ENCODE measurements at regions not wholly inside any gene's neighbourhood (a gene's known extent, or its start where the extent isn't known, plus 50 kb on each side); places are given as distances from the start of the nearest gene placed in this dataset.
A peak's percentile ranks its signal among the peaks of the same experiment; 100 is the strongest.
"Not testable (repeated sequence)": the region's sequence is repeated elsewhere in the genome, so short reads cannot be mapped to it uniquely, and the experiment has no call there.

- no peak for DNase-seq (ENCODE audit: insufficient read length, low spot score)
- no peak for FAIRE-seq
Observed at GRCh38 chr4:10856271-10856782, 171.8 kb upstream of the CLNK start.

- no peak for DNase-seq (ENCODE audit: insufficient read length, low spot score)
- FAIRE-seq = no peak
Observed at GRCh38 chr4:10853196-10853595, 168.6 kb upstream of the CLNK start.

GRCh38 chr4:10841697-10842096, 157.1 kb upstream of the CLNK start:
- FAIRE-seq = no peak
- DNase-seq (ENCODE audit: insufficient read length, low spot score) = no peak

GRCh38 chr4:10837151-10837550, 152.6 kb upstream of the CLNK start:
- no peak for DNase-seq (ENCODE audit: insufficient read length, low spot score)
- no peak for FAIRE-seq

GRCh38 chr4:10832806-10833628, 148.4 kb upstream of the CLNK start:
- DNase-seq (ENCODE audit: insufficient read length, low spot score) = no peak
- peak; percentile 28 for FAIRE-seq

GRCh38 chr4:10831727-10832408, 147.3 kb upstream of the CLNK start:
- DNase-seq (ENCODE audit: insufficient read length, low spot score) = no peak
- no peak for FAIRE-seq

GRCh38 chr4:10828918-10829538, 144.5 kb upstream of the CLNK start:
- not testable (repeated sequence) for FAIRE-seq; DNase-seq (ENCODE audit: insufficient read length, low spot score)

GRCh38 chr4:10821826-10822225, 137.3 kb upstream of the CLNK start:
- FAIRE-seq = no peak
- DNase-seq (ENCODE audit: insufficient read length, low spot score) = no peak

GRCh38 chr4:10816571-10816970, 132.0 kb upstream of the CLNK start:
- FAIRE-seq = no peak

GRCh38 chr4:10811991-10812390, 127.4 kb upstream of the CLNK start:
- FAIRE-seq = no peak

More at GRCh38 chr4:10816571-10816970, 132.0 kb upstream of the CLNK start:
- no peak for DNase-seq (ENCODE audit: insufficient read length, low spot score)

GRCh38 chr4:10810411-10810810, 125.8 kb upstream of the CLNK start:
- FAIRE-seq = no peak

More at GRCh38 chr4:10811991-10812390, 127.4 kb upstream of the CLNK start:
- DNase-seq (ENCODE audit: insufficient read length, low spot score) = no peak

GRCh38 chr4:10809905-10810304, 125.3 kb upstream of the CLNK start:
- DNase-seq (ENCODE audit: insufficient read length, low spot score) = no peak
- FAIRE-seq = no peak

More at GRCh38 chr4:10810411-10810810, 125.8 kb upstream of the CLNK start:
- no peak for DNase-seq (ENCODE audit: insufficient read length, low spot score)

GRCh38 chr4:10808591-10808990, 124.0 kb upstream of the CLNK start:
- no peak for FAIRE-seq
- DNase-seq (ENCODE audit: insufficient read length, low spot score) = no peak

GRCh38 chr4:10806953-10807645, 122.5 kb upstream of the CLNK start:
- FAIRE-seq = no peak
- no peak for DNase-seq (ENCODE audit: insufficient read length, low spot score)

GRCh38 chr4:10803713-10804343, 119.3 kb upstream of the CLNK start:
- FAIRE-seq = no peak

GRCh38 chr4:10787365-10787764, 102.8 kb upstream of the CLNK start:
- DNase-seq (ENCODE audit: insufficient read length, low spot score) (no peak), FAIRE-seq (no peak)

More at GRCh38 chr4:10803713-10804343, 119.3 kb upstream of the CLNK start:
- no peak for DNase-seq (ENCODE audit: insufficient read length, low spot score)

- no peak for FAIRE-seq
- DNase-seq (ENCODE audit: insufficient read length, low spot score) = no peak
Observed at GRCh38 chr4:10784621-10785020, 100.1 kb upstream of the CLNK start.

- DNase-seq (ENCODE audit: insufficient read length, low spot score) = no peak
- no peak for FAIRE-seq
Observed at GRCh38 chr4:10783351-10783750, 98.8 kb upstream of the CLNK start.

GRCh38 chr4:10781805-10782204, 97.2 kb upstream of the CLNK start:
- no peak for FAIRE-seq
- DNase-seq (ENCODE audit: insufficient read length, low spot score) = no peak

GRCh38 chr4:10780803-10781202, 96.2 kb upstream of the CLNK start:
- FAIRE-seq; DNase-seq (ENCODE audit: insufficient read length, low spot score): not testable (repeated sequence)

Data from GM19239 (cell line).